HG03378 (cell line): ENCODE measurements at regions not wholly inside any gene's neighbourhood (a gene's known extent, or its start where the extent isn't known, plus 50 kb on each side); places are given as distances from the start of the nearest gene placed in this dataset.

Experiments
- ATAC-seq: cut with Tn5 transposase; IDR thresholded peaks from one replicate; pipeline ENCODE4 v1.9.1; 2021; ENCODE audit warnings: mild to moderate bottlenecking, moderate library complexity; ENCODE audit not compliant: unreplicated experiment

- peak; percentile 46 for ATAC-seq
These were observed 109.6 kb downstream of the ICOS start for GRCh38 chr2:204046145-204046544.

DNA sequence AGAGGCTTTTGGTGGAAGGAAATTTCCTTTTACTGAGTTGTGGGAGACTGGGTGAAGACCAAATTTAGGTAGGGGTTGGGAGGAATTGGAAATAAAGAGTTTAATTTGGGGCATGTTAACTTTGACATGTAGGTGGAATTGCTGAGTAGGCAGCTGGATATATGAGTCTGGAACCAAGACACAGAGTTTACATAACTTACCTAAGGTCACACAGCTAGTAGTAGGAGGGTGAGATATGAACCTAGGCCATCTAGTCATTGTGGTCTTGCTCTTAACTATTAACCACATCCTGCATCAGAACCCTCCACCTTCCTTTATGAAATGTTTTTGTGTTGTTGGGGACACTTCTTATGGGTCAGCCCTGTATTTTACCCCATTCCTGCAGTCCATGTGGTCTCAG is 113.1 kb downstream of the ICOS start:
- ATAC-seq: peak; percentile 88

- ATAC-seq: no peak
These were observed 114.1 kb downstream of the ICOS start for GRCh38 chr2:204050681-204051080.

DNA sequence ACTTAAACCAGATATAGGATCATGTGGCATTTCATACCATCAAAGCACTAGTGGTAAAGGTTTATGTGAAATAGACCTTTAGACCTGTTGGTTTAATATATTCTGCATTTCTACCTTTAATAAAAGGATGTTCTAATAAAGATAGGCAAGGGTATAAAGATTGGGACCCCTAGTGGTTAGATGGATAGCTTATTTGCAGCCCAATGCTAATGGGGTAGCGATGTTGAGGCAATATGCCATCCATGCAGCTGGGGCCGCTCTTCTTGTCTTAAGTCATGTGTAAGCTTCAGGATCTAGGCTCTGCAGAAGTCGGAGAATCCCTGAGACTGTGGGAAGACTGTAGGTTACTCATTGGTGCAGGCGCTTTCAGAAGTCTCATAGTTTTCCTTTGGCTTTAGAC is 114.9 kb downstream of the ICOS start:
- no peak for ATAC-seq

GRCh38 chr2:204051984-204052556 is 115.5 kb downstream of the ICOS start:
- no peak for ATAC-seq

- no peak for ATAC-seq
These were observed 122.5 kb downstream of the ICOS start for GRCh38 chr2:204059016-204059415.

GRCh38 chr2:204060841-204061240 is 124.3 kb downstream of the ICOS start:
- ATAC-seq: no peak

DNA sequence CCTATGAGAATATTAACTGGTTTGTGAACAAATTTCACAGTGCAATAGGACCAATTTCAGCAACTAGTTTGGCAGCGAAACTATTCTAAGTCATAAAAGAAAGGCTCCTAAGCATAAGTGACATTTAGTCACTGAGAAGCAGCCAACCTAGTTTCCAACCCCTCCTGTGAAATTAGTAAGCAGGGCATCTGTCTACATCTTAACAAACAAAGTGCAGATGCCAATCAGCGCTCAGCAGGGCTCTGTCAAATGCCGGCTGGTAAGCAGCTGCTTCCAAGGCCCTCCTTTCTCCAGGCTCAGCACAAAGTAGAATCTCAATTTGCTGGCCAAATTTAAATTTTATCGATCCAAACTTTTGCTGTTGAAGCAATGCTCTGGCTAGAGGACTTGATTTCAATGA is 124.7 kb downstream of the ICOS start:
- no peak for ATAC-seq

DNA sequence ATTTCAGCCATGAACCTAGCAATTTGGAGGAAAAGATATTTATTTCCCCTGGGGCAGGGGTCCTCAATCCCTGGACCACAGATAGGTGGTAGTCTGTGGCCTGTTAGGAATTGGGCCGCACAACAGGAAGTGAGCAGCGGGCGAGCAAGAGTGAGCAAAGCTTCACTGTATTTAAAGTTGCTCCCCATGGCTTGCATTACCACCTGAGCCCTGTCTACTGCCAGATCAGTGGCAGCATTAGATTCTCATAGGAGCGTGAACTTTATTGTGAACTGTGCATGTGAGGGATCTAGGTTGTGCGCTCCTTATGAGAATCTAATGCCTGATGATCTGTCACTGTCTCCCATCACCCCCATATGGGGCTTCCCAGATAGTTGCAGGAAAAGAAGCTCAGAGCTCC is 127.6 kb downstream of the ICOS start:
- no peak for ATAC-seq

- no peak for ATAC-seq
These were observed 129.0 kb downstream of the ICOS start for GRCh38 chr2:204065566-204065965.

- ATAC-seq: no peak
These were observed 129.5 kb downstream of the ICOS start for GRCh38 chr2:204066051-204066450.

GRCh38 chr2:204069804-204070203 is 133.2 kb downstream of the ICOS start:
- no peak for ATAC-seq

DNA sequence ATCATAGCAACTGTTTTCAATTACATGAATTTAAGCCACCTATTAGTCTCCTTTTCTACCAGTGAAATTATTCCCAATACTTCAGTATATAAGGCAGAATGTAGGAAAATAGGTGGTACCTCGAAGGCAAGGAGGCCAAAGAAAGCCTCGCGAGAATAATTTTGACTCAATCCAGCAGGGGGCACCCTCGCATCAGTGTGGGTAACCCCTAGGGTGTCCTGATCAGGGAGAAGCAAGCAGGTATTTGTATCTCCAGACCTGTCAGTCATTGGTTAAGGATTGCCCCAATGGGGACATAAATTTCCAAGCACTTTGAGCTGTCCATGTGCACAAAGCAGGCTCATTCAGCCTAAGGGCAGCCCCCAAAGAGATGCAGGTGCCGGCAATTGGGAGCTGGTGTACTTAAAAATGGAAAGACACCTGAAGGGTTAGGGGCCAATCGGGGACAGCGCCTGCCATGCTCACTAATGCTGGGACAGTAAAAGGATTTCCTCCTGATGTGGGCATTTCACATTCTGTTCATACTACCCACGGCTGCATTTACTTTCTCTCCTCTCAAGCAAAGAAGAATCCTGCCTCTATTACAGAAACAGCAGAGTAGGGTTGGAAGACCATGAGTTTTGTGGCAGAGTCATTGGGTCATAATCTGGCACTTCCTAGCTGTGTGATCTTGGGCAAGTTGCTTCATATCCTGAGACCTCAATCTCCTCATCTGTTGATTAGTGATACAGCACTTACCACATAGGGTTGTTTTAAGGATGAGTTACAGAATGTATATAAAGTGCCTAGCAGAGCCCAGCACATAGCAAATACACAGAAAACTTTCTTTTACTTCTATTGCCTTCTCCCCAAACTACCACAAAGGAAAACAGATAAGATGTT is 136.1 kb downstream of the ICOS start:
- no peak for ATAC-seq

- ATAC-seq: no peak
These were observed 137.9 kb downstream of the ICOS start for GRCh38 chr2:204074456-204074855.

GRCh38 chr2:204078003-204078698 is 141.6 kb downstream of the ICOS start:
- ATAC-seq: no peak

GRCh38 chr2:204081487-204082425 is 145.2 kb downstream of the ICOS start:
- ATAC-seq: no peak

- no peak for ATAC-seq
These were observed 149.6 kb downstream of the ICOS start for GRCh38 chr2:204086167-204086566.

DNA sequence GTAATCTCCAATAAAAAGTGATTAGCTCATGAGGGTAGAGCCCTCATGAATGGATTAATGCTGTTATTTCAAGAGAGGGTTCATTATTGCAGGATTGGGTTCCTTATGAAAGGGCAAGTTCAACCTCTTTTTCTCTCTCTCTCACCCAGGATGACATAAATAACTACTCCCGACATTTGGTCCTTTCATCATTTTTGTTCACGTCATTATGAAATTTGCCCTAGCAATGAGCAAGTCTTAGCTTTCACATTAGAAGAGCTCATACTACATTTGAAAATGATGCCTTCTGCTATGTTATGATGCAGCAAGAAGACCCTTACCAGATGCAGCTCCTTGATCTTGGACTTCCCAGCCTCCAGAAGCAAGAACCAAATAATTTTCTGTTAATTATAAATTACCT is 152.5 kb downstream of the ICOS start:
- no peak for ATAC-seq

GRCh38 chr2:204089574-204089973 is 153.0 kb downstream of the ICOS start:
- ATAC-seq: no peak

DNA sequence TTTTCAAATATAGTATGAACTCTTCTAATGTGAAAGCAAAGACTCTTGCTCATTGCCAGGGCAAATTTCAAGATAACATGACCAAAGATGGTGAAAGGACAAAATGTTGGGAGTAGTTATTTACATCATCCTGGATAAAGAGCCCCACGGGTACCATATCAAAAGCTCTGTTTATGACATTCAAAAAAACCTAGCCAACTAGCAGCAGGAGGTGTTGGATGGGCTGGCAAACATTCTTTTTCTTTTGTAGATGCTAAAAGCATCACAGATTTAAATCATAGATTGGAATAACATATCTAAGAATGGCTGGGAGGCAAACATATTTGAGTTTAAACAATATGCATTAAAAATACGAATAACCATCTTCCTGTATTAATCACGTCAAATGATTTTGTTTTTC is 153.5 kb downstream of the ICOS start:
- no peak for ATAC-seq

DNA sequence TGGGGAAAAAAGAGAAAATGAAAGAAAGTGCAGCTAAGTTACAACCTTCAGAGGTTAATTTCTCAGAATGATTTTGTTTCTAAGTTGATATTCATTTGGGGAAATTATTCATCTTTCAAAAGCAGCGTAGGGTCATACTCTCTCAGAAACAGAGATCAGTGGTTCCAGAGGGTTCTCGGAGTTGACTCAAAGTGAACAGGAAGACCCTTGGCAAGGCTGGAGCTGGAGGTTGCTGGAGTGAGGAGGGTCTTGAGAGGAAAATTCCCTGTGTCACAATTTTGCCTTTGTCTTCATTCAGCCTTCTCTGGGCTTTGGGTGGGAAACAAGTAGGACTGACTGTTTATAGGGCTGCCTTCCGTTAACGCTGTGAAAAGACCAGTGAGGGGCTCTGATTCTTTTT is 168.2 kb downstream of the ICOS start:
- ATAC-seq: no peak
